PFSK-1 (cell line): ENCODE measurements at regions not wholly inside any gene's neighbourhood (a gene's known extent, or its start where the extent isn't known, plus 50 kb on each side); places are given as distances from the start of the nearest gene placed in this dataset.

Experiments
- FOXP2 ChIP-seq: optimal IDR thresholded peaks from 2 replicates; pipeline ENCODE3; 2011; ENCODE audit warnings: borderline replicate concordance, control low read depth, inconsistent platforms; ENCODE audit not compliant: insufficient read depth; ENCODE audit errors: extremely low read length, extremely low read depth
- POLR2AphosphoS5 ChIP-seq: IDR thresholded peaks from 2 replicates; pipeline ENCODE4 v1.6.1; 2012; ENCODE audit warnings: low read depth, mild to moderate bottlenecking, control low read depth, low read length, moderate library complexity
- SIN3A ChIP-seq: IDR thresholded peaks from 2 replicates; pipeline ENCODE4 v1.6.1; 2012; ENCODE audit warnings: mild to moderate bottlenecking, low read length, moderate library complexity, borderline replicate concordance; ENCODE audit not compliant: insufficient read depth
- TAF1 ChIP-seq: IDR thresholded peaks from 2 replicates; pipeline ENCODE4 v1.6.1; 2012; ENCODE audit warnings: low read length, control low read depth, borderline replicate concordance; ENCODE audit not compliant: insufficient read depth
- TF ChIP-seq, protein P1 (sequence below), 2 experiments: IDR thresholded peaks; 2 replicates each; pipeline versions ENCODE4 v1.6.1 to v1.8.0; 2011 to 2012; ENCODE audit warnings: low read depth in 2 of 2, low read length in 2 of 2, control low read depth in 1 of 2, inconsistent platforms in 1 of 2, mild to moderate bottlenecking in 1 of 2, moderate library complexity in 1 of 2; ENCODE audit not compliant: insufficient read depth in 1 of 2

DNA sequence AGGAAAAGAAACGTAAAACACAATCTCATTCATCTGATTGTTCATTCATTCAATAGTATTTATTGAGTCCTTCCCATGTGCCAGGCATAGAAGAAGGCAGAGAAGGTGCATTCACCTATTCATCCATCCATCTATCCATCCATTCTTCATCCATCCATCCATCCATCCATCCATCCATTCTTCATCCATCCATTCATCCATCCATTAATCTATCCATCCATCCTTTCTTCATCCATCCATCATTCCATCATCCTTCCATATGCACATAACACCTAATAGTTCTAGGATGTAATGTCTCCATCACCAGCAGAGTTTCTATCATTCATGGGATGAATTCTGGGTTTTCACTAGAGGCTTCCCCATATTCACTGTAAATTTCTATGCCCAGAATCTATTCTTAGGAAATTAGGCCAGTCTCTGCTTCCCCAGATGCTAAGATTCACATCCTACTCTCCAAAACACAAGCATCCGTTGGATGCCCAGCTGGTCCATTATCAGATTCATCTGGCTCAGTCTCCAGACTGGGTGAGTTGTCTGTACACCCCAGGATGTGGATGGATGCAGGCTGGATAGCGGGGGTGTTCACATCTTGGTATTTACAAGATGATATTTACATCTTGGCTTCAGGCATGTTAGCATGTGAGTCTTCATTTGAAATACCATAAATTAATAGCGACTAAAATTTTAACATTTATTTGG lies 517.7 kb upstream of the SULF2 start:
- TF ChIP-seq POLR2AphosphoS5, result no peak
- no peak for TF ChIP-seq FOXP2
- no peak for TF ChIP-seq TAF1
- TF ChIP-seq SIN3A, result no peak
- TF ChIP-seq, protein P1, sequence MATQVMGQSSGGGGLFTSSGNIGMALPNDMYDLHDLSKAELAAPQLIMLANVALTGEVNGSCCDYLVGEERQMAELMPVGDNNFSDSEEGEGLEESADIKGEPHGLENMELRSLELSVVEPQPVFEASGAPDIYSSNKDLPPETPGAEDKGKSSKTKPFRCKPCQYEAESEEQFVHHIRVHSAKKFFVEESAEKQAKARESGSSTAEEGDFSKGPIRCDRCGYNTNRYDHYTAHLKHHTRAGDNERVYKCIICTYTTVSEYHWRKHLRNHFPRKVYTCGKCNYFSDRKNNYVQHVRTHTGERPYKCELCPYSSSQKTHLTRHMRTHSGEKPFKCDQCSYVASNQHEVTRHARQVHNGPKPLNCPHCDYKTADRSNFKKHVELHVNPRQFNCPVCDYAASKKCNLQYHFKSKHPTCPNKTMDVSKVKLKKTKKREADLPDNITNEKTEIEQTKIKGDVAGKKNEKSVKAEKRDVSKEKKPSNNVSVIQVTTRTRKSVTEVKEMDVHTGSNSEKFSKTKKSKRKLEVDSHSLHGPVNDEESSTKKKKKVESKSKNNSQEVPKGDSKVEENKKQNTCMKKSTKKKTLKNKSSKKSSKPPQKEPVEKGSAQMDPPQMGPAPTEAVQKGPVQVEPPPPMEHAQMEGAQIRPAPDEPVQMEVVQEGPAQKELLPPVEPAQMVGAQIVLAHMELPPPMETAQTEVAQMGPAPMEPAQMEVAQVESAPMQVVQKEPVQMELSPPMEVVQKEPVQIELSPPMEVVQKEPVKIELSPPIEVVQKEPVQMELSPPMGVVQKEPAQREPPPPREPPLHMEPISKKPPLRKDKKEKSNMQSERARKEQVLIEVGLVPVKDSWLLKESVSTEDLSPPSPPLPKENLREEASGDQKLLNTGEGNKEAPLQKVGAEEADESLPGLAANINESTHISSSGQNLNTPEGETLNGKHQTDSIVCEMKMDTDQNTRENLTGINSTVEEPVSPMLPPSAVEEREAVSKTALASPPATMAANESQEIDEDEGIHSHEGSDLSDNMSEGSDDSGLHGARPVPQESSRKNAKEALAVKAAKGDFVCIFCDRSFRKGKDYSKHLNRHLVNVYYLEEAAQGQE (IDR thresholded peaks at IDR 0.05; ENCODE audit: insufficient read depth in 1 of 2, low read depth in 2 of 2, low read length in 2 of 2), result no peak

DNA sequence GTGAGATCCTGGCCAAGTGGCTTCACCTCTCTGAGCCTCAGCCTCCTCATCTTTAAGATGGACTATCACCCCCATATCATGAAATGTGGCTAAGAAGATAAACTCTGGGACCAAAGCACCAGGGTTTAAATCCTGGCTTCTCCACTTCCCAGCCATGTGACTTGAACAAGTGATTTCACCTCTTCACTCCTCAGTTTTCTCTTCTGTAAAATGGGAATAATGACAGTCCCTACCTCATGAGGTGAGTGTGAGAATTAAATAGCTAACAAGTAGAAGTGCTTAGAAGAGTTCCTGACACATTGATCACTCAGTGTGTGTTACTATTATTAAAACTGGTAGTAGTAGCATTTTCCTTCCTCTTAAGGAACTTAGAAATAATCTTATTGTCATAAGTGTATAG lies 516.9 kb upstream of the SULF2 start:
- TF ChIP-seq, protein P1 (IDR thresholded peaks at IDR 0.05; ENCODE audit: insufficient read depth in 1 of 2, low read depth in 2 of 2, low read length in 2 of 2), result no peak
- no peak for TF ChIP-seq FOXP2
- TF ChIP-seq TAF1, result no peak
- TF ChIP-seq POLR2AphosphoS5, result no peak
- TF ChIP-seq SIN3A, result no peak

DNA sequence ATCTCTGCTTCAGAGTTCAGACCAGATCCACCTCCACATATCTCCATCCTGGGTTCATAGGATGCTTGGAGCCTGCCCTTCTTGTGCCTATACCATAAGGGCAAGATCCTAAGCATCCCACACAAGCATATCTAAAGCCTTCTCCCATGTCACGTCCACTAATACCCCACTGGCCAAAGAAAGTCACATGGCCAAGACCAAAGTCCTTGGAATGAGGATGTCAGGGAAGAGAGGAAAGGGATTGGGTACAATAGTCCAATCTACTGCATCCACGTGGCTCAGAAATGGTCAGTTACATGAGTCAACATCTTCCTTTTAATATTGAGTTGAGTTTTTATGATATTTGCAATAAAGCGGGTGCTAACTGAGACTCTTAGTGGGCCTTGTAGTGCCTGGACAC lies 515.9 kb upstream of the SULF2 start:
- TF ChIP-seq SIN3A (no peak), FOXP2 (no peak), TAF1 (no peak), POLR2AphosphoS5 (no peak)
- TF ChIP-seq, protein P1 (IDR thresholded peaks at IDR 0.05; ENCODE audit: insufficient read depth in 1 of 2, low read depth in 2 of 2, low read length in 2 of 2), result no peak

DNA sequence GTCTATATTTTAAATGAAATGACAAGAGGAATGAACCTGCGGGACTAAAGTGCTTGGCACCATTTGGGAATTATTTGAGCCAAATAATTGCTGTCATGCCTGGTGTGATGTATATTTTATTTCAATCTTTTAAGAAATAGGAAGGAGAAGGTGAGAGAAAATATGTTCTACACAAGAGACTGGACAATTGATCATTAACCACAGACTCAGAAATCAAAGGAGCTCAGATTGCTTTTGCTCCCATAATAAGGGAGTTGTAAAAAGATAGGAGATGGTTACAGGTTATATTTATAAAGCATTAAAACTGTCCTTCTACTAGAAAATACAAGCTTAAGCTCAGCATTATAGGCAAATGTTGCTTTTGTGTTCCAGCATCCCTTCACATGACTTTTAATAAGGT lies 515.2 kb upstream of the SULF2 start:
- TF ChIP-seq, protein P1 (IDR thresholded peaks at IDR 0.05; ENCODE audit: insufficient read depth in 1 of 2, low read depth in 2 of 2, low read length in 2 of 2), result no peak
- TF ChIP-seq SIN3A (no peak), POLR2AphosphoS5 (no peak), TAF1 (no peak), FOXP2 (no peak)
